H1 (cell line): ENCODE measurements at regions not wholly inside any gene's neighbourhood (a gene's known extent, or its start where the extent isn't known, plus 50 kb on each side); places are given as distances from the start of the nearest gene placed in this dataset.

Experiments used
- CTCF ChIA-PET: fragments of 300-600 bp; sonication (Branson Sonifier 250); formaldehyde crosslinking; loops from one replicate; lab custom pipeline; 2021; ENCODE audit not compliant: partially characterized antibody; lab: Charles Lee
- POLR2A ChIA-PET: fragments of 300-600 bp; sonication (Branson Sonifier 250); formaldehyde crosslinking; loops from one replicate; lab custom pipeline; 2021; ENCODE audit warnings: inconsistent platforms; ENCODE audit not compliant: partially characterized antibody; lab: Charles Lee
- DNase-seq, 2 experiments: peaks; one replicate each; pipeline versions ENCODE4 v3.0.0 to v3.0.0-alpha.2; 2010 to 2022; ENCODE audit warnings: low spot score in 2 of 2, low read depth in 1 of 2, mixed read lengths in 1 of 2
- FAIRE-seq: peaks from 2 replicates; lab custom pipeline; 2011; peaks lifted over from hg19 to GRCh38; lab: Jason Lieb, UNC
- H2AFZ ChIP-seq: 2 replicates; pipeline ENCODE4 v1.8.1; 2012; ENCODE audit warnings: low read length, inconsistent platforms
- H2AK5ac ChIP-seq: 2 replicates; pipeline ENCODE4 v1.6.1; 2013; ENCODE audit warnings: low read depth, low read length
- H2BK120ac ChIP-seq: replicated peaks from 2 replicates; pipeline ENCODE3; 2013; ENCODE audit warnings: low read depth, low read length, inconsistent platforms
- H2BK12ac ChIP-seq: 2 replicates; pipeline ENCODE4 v1.6.1; 2013; ENCODE audit warnings: low read depth, low read length
- H2BK15ac ChIP-seq: 2 replicates; pipeline ENCODE4 v1.6.1; 2013; ENCODE audit warnings: low read length
- H2BK20ac ChIP-seq: 2 replicates; pipeline ENCODE4 v1.6.1; 2013; ENCODE audit warnings: low read length
- H2BK5ac ChIP-seq: 2 replicates; pipeline ENCODE4 v1.6.1; 2013; ENCODE audit warnings: low read depth, low read length
- H3K14ac ChIP-seq: 2 replicates; pipeline ENCODE4 v1.6.1; 2013; ENCODE audit warnings: inconsistent platforms; ENCODE audit not compliant: insufficient read length
- H3K18ac ChIP-seq: 2 replicates; pipeline ENCODE4 v1.6.1; 2013; ENCODE audit warnings: low read length; ENCODE audit errors: extremely low read depth
- H3K23ac ChIP-seq: 2 replicates; pipeline ENCODE4 v1.6.1; 2013; ENCODE audit warnings: inconsistent platforms; ENCODE audit not compliant: insufficient read length
- H3K23me2 ChIP-seq: 2 replicates; pipeline ENCODE4 v1.6.1; 2013; ENCODE audit warnings: low read depth, low read length
- H3K27ac ChIP-seq: 2 replicates; pipeline ENCODE4 v1.6.1; 2011; ENCODE audit warnings: low read depth, low read length, inconsistent platforms
- H3K27me3 ChIP-seq, 4 experiments: replicated peaks in 1 of 4; 1 replicate in 1 of 4; 2 replicates in 3 of 4; pipeline versions ENCODE4 v1.6.1 to v1.8.1; 2011 to 2013; ENCODE audit warnings: low read length in 3 of 4, mild to moderate bottlenecking in 3 of 4, inconsistent platforms in 2 of 4, mixed read lengths in 2 of 4, moderate library complexity in 1 of 4; ENCODE audit not compliant: control insufficient read depth in 3 of 4, insufficient read depth in 3 of 4; ENCODE audit errors: extremely low read depth in 1 of 4
- H3K36me3 ChIP-seq, 4 experiments: 2 replicates each; pipeline versions ENCODE4 v1.6.1 to v1.8.1; 2011 to 2013; ENCODE audit warnings: mild to moderate bottlenecking in 4 of 4, low read length in 3 of 4, moderate library complexity in 2 of 4, control low read depth in 1 of 4, inconsistent platforms in 1 of 4; ENCODE audit not compliant: insufficient read depth in 4 of 4, control insufficient read depth in 2 of 4
- H3K4ac ChIP-seq: replicated peaks from 2 replicates; pipeline ENCODE3; 2013; ENCODE audit warnings: low read length, low read depth, mixed read lengths, inconsistent platforms; ENCODE audit not compliant: insufficient read length
- H3K4me1 ChIP-seq, 4 experiments: replicated peaks in 1 of 4; 1 replicate in 1 of 4; 2 replicates in 3 of 4; pipeline versions ENCODE4 v1.6.1 to v1.8.1; 2011 to 2013; ENCODE audit warnings: low read length in 3 of 4, inconsistent platforms in 2 of 4, mixed read lengths in 1 of 4; ENCODE audit not compliant: insufficient read depth in 4 of 4, control insufficient read depth in 3 of 4
- H3K4me2 ChIP-seq, 2 experiments: 2 replicates each; pipeline versions ENCODE4 v1.6.1 to v1.8.1; 2011 to 2013; ENCODE audit warnings: low read depth in 2 of 2, low read length in 2 of 2, control low read depth in 1 of 2, inconsistent platforms in 1 of 2, mild to moderate bottlenecking in 1 of 2; ENCODE audit not compliant: insufficient read depth in 1 of 2
- H3K4me3 ChIP-seq, 4 experiments: fragments of 200-600, 300-600 bp in 1 of 4; sonication (generic), shearing (Covaris generic), sonication (Bioruptor Twin) in 1 of 4; 2 replicates each; pipeline versions ENCODE4 v1.5.1 to v1.8.1; 2011 to 2016; ENCODE audit warnings: low read length in 4 of 4, low read depth in 3 of 4, control low read depth in 2 of 4, inconsistent platforms in 2 of 4, mild to moderate bottlenecking in 2 of 4, mixed read lengths in 1 of 4, moderate library complexity in 1 of 4; ENCODE audit not compliant: insufficient read depth in 2 of 4; ENCODE audit errors: extremely low read depth in 1 of 4
- H3K56ac ChIP-seq: replicated peaks from 2 replicates; pipeline ENCODE3; 2013; ENCODE audit warnings: low read depth, mild to moderate bottlenecking, mixed read lengths, low read length, inconsistent platforms; ENCODE audit not compliant: insufficient read length
- H3K79me1 ChIP-seq: 2 replicates; pipeline ENCODE4 v1.6.1; 2013; ENCODE audit warnings: low read depth, low read length, control low read depth
- H3K79me2 ChIP-seq, 2 experiments: 2 replicates each; pipeline versions ENCODE4 v1.6.1 to v1.8.1; 2012 to 2013; ENCODE audit warnings: low read length in 2 of 2, mild to moderate bottlenecking in 2 of 2, inconsistent platforms in 1 of 2; ENCODE audit not compliant: insufficient read depth in 2 of 2, control insufficient read depth in 1 of 2
- H3K9ac ChIP-seq, 4 experiments: replicated peaks in 1 of 4; 1 replicate in 1 of 4; 2 replicates in 3 of 4; pipeline versions ENCODE4 v1.6.1 to v1.8.1; 2011 to 2013; ENCODE audit warnings: low read depth in 3 of 4, low read length in 3 of 4, control low read depth in 2 of 4, mild to moderate bottlenecking in 2 of 4, moderate library complexity in 2 of 4, inconsistent platforms in 1 of 4; ENCODE audit errors: extremely low read depth in 1 of 4
- H3K9me3 ChIP-seq, 2 experiments: 2 replicates each; pipeline versions ENCODE4 v1.6.1 to v1.8.1; 2012 to 2013; ENCODE audit warnings: mild to moderate bottlenecking in 2 of 2, moderate library complexity in 2 of 2, control low read depth in 1 of 2, inconsistent platforms in 1 of 2, low read depth in 1 of 2, low read length in 1 of 2, mixed read lengths in 1 of 2; ENCODE audit not compliant: insufficient read depth in 2 of 2
- H4K20me1 ChIP-seq, 2 experiments: replicated peaks in 1 of 2; 2 replicates each; pipeline versions ENCODE3 to v1.8.1; 2011 to 2013; ENCODE audit warnings: inconsistent platforms in 2 of 2, low read length in 2 of 2, mild to moderate bottlenecking in 1 of 2; ENCODE audit not compliant: insufficient read depth in 2 of 2, control insufficient read depth in 1 of 2
- H4K5ac ChIP-seq: 2 replicates; pipeline ENCODE4 v1.6.1; 2013; ENCODE audit warnings: low read length, low read depth, mixed read lengths, inconsistent platforms; ENCODE audit not compliant: insufficient read length
- H4K8ac ChIP-seq: 2 replicates; pipeline ENCODE4 v1.8.0; 2013; ENCODE audit warnings: mild to moderate bottlenecking, moderate library complexity, low read length, inconsistent platforms; ENCODE audit not compliant: insufficient read depth; ENCODE audit errors: extremely low read depth
- H4K91ac ChIP-seq: replicated peaks from 2 replicates; pipeline ENCODE3; 2013; ENCODE audit warnings: low read length, mixed read lengths, inconsistent platforms; ENCODE audit not compliant: insufficient read length
- CHD2 ChIP-seq: IDR thresholded peaks from 2 replicates; pipeline ENCODE4 v1.6.1; 2012; ENCODE audit warnings: low read length, improper control_type of control experiment
- EZH2 ChIP-seq: fragments of 200-600 bp; sonication (generic); IDR thresholded peaks from 2 replicates; pipeline ENCODE4 v1.7.1; 2012; ENCODE audit warnings: low read depth, mild to moderate bottlenecking, moderate library complexity, low read length, inconsistent platforms; ENCODE audit not compliant: severe bottlenecking
- FOSL1 ChIP-seq: IDR thresholded peaks from 2 replicates; pipeline ENCODE4 v1.6.1; 2011; ENCODE audit warnings: mild to moderate bottlenecking, low read depth, low read length, moderate library complexity; ENCODE audit not compliant: insufficient read depth
- GTF2F1 ChIP-seq: IDR thresholded peaks from 2 replicates; pipeline ENCODE4 v1.6.1; 2012; ENCODE audit warnings: low read depth, low read length, improper control_type of control experiment, borderline replicate concordance
- TAF7 ChIP-seq: optimal IDR thresholded peaks from 2 replicates; pipeline ENCODE3; 2011; ENCODE audit warnings: low read depth, mild to moderate bottlenecking, inconsistent platforms, low read length, moderate library complexity, borderline replicate concordance

- Histone ChIP-seq H2BK5ac (no peak overlapping the region), H3K23ac (no peak overlapping the region), H3K18ac (no peak overlapping the region)
Observed at GRCh38 chr21:33997436-33997835, 75.9 kb upstream of the MRPS6 start.

More at GRCh38 chr21:33997436-33997835, 75.9 kb upstream of the MRPS6 start:
- H2BK20ac ChIP-seq, result no peak overlapping the region
- no peaks in the 10 kb centered on the region for H3K4me1 ChIP-seq
- no peak overlapping the region for H3K4me3 ChIP-seq
- H2BK12ac ChIP-seq, result no peak overlapping the region
- POLR2A ChIA-PET, result no interaction called here
- TF ChIP-seq TAF7, result no peak
- TF ChIP-seq GTF2F1, result no peak
- TF ChIP-seq EZH2, result no peak
- no peak for TF ChIP-seq CHD2
- no peak for TF ChIP-seq FOSL1
- no peaks in the 10 kb centered on the region for H3K27me3 ChIP-seq
- H2AFZ ChIP-seq, result no peak overlapping the region
- FAIRE-seq (no peak), DNase-seq (no peak)
- no peak overlapping the region for H3K9ac ChIP-seq
- CTCF ChIA-PET, result no interaction called here
- H3K4ac ChIP-seq, result no peak overlapping the region
- H4K8ac ChIP-seq, result no peak overlapping the region
- H3K23me2 ChIP-seq, result no peaks in the 10 kb centered on the region
- no peaks in the 10 kb centered on the region for H3K9me3 ChIP-seq
- no peak overlapping the region for H2BK120ac ChIP-seq
- no peak overlapping the region for H3K56ac ChIP-seq
- H4K91ac ChIP-seq, result no peak overlapping the region
- no peak overlapping the region for H3K14ac ChIP-seq
- H2BK15ac ChIP-seq, result no peak overlapping the region
- no peaks in the 10 kb centered on the region for H4K20me1 ChIP-seq
- no peak overlapping the region for H3K27ac ChIP-seq
- no peaks in the 10 kb centered on the region for H3K79me2 ChIP-seq
- no peak overlapping the region for H3K4me2 ChIP-seq
- no peaks in the 10 kb centered on the region; the same call in 1 of the 2 replicates for H3K79me1 ChIP-seq
- H2AK5ac ChIP-seq, result no peak overlapping the region
- no peaks in the 10 kb centered on the region for H3K36me3 ChIP-seq
- H4K5ac ChIP-seq, result no peak overlapping the region
